Lower leg skin (tissue), 3 donors: ENCODE measurements at regions not wholly inside any gene's neighbourhood (a gene's known extent, or its start where the extent isn't known, plus 50 kb on each side); places are given as distances from the start of the nearest gene placed in this dataset.
"Not testable (repeated sequence)": the region's sequence is repeated elsewhere in the genome, so short reads cannot be mapped to it uniquely, and the experiment has no call there.

Experiments used
- POLR2A ChIP-seq, 2 donors: fragments of 450-650 bp; IDR thresholded peaks; one replicate each; pipeline ENCODE4 v1.6.1; 2016 to 2017; ENCODE audit warnings: antibody characterized with exemption in 2 of 2, mild to moderate bottlenecking in 1 of 2, moderate library complexity in 1 of 2
- TF ChIP-seq, protein P1 (sequence below), 3 donors: fragments of 450-650 bp; IDR thresholded peaks; one replicate each; pipeline ENCODE4 v1.5.1; 2016; ENCODE audit warnings: antibody characterized with exemption in 3 of 3, mild to moderate bottlenecking in 3 of 3, moderate library complexity in 2 of 3

- TF ChIP-seq, protein P1, sequence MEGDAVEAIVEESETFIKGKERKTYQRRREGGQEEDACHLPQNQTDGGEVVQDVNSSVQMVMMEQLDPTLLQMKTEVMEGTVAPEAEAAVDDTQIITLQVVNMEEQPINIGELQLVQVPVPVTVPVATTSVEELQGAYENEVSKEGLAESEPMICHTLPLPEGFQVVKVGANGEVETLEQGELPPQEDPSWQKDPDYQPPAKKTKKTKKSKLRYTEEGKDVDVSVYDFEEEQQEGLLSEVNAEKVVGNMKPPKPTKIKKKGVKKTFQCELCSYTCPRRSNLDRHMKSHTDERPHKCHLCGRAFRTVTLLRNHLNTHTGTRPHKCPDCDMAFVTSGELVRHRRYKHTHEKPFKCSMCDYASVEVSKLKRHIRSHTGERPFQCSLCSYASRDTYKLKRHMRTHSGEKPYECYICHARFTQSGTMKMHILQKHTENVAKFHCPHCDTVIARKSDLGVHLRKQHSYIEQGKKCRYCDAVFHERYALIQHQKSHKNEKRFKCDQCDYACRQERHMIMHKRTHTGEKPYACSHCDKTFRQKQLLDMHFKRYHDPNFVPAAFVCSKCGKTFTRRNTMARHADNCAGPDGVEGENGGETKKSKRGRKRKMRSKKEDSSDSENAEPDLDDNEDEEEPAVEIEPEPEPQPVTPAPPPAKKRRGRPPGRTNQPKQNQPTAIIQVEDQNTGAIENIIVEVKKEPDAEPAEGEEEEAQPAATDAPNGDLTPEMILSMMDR (IDR thresholded peaks at IDR 0.05): not testable (repeated sequence)
- TF ChIP-seq POLR2A (IDR thresholded peaks at IDR 0.05): not testable (repeated sequence)
These were observed 236.4 kb downstream of the PAPSS1 start for GRCh38 chr4:107483621-107484020.
